ENCODE measurements at regions not wholly inside any gene's neighbourhood (a gene's known extent, or its start where the extent isn't known, plus 50 kb on each side); places are given as distances from the start of the nearest gene placed in this dataset.

GRCh38 chr4:116838609-116839008, 246.8 kb downstream of the TRAM1L1 start (continued):
- no peak for TF ChIP-seq TMF1 (CRISPR knock-in tag; IDR thresholded peaks at IDR 0.05; ENCODE audit: low read depth)
- TF ChIP-seq ZNF782 (CRISPR knock-in tag; IDR thresholded peaks at IDR 0.05; ENCODE audit: borderline replicate concordance) = no peak
- no peak for TF ChIP-seq ARNTL (CRISPR knock-in tag; IDR thresholded peaks at IDR 0.05)
- no peak for TF ChIP-seq TAF15 (IDR thresholded peaks at IDR 0.05; ENCODE audit: low read depth, low read length, poor library complexity, severe bottlenecking)

GRCh38 chr4:116829187-116829586, 256.2 kb downstream of the TRAM1L1 start:
- ChIA-PET CTCF (ENCODE audit: low intra/inter-chr PET ratio, low total read pairs) (no interaction called here), POLR2A (no interaction called here)
- Histone ChIP-seq H3K4me1 (ENCODE audit: insufficient read depth, low read length) (no peaks in the 10 kb centered on the region), H2AFZ (ENCODE audit: low read length) (no peak overlapping the region), H3K27me3 (ENCODE audit: control insufficient read depth in 1 of 2, insufficient read depth in 2 of 2, low read length in 2 of 2) (no peaks in the 10 kb centered on the region), H3K9me3 (ENCODE audit: low read length) (no peaks in the 10 kb centered on the region), H4K20me1 (ENCODE audit: insufficient read depth, low read length) (no peaks in the 10 kb centered on the region), H3K4me2 (ENCODE audit: low read depth, low read length) (no peak overlapping the region), H3K4me3 (replicated peaks in 1 of 3; ENCODE audit: insufficient read depth in 1 of 3, low read depth in 2 of 3, low read length in 3 of 3) (no peak overlapping the region), H3K79me2 (ENCODE audit: insufficient read depth, low read length) (no peaks in the 10 kb centered on the region), H3K9ac (ENCODE audit: insufficient read depth, low read depth, low read length) (no peak overlapping the region), H3K27ac (ENCODE audit: extremely low read length, insufficient read depth, low read length) (no peak overlapping the region), H3K36me3 (replicated peaks in 1 of 2; ENCODE audit: control insufficient read depth in 1 of 2, insufficient read depth in 2 of 2, low read length in 2 of 2) (no peaks in the 10 kb centered on the region)
- intact Hi-C loops (cut with micrococcal nuclease; ENCODE audit: unreplicated experiment) (no loop called here), in situ Hi-C loops (cut with HindIII; ENCODE audit: extremely low pct_ligation_motif_present, low pct_unique_long_range_greater_than_20kb) (no loop called here)
- FAIRE-seq (no peak), DNase-seq (ENCODE audit: low spot score) (no peak), ATAC-seq (no peak)
- 13% methylated on average over 5 of the region's 5 CpGs for WGBS (ENCODE audit: low lambda C conversion rate)
- TF ChIP-seq SIN3B (IDR thresholded peaks at IDR 0.05; ENCODE audit: low read length) = no peak
- no peak for TF ChIP-seq NPAS2 (CRISPR knock-in tag; IDR thresholded peaks at IDR 0.05; ENCODE audit: borderline replicate concordance)
- no peak for TF ChIP-seq TEAD2 (CRISPR knock-in tag; IDR thresholded peaks at IDR 0.05)
- TF ChIP-seq ZNF136 (CRISPR knock-in tag; IDR thresholded peaks at IDR 0.05; ENCODE audit: low read depth) = no peak
- no peak for TF ChIP-seq ZNF30 (CRISPR knock-in tag; IDR thresholded peaks at IDR 0.05)
- no peak for TF ChIP-seq BRCA1 (CRISPR knock-in tag; IDR thresholded peaks at IDR 0.05)
- no peak for TF ChIP-seq ZNF275 (CRISPR knock-in tag; IDR thresholded peaks at IDR 0.05; ENCODE audit: borderline replicate concordance)
- no peak for TF ChIP-seq SOX5 (CRISPR knock-in tag; IDR thresholded peaks at IDR 0.05; ENCODE audit: borderline replicate concordance)
- no peak for TF ChIP-seq MED1 (CRISPR knock-in tag; IDR thresholded peaks at IDR 0.05)
- TF ChIP-seq ELF1 (CRISPR knock-in tag; IDR thresholded peaks at IDR 0.05) = no peak
- no peak for TF ChIP-seq ZNF407 (CRISPR knock-in tag; IDR thresholded peaks at IDR 0.05; ENCODE audit: not compliant biosample characterization)
- no TSS peak for BruUV-seq (replicated peaks)

Data from HepG2 (cell line).